Right lobe of liver (tissue), 6 donors: ENCODE measurements at regions not wholly inside any gene's neighbourhood (a gene's known extent, or its start where the extent isn't known, plus 50 kb on each side); places are given as distances from the start of the nearest gene placed in this dataset.

Experiments used
- ATAC-seq, 4 donors: fragments of 200-7000 bp; cut with Tn5 transposase; one replicate each; pipeline ENCODE4 v1.9.1; 2020; ENCODE audit warnings: mild to moderate bottlenecking in 4 of 4, moderate library complexity in 4 of 4
- DNase-seq, 3 donors: peaks; one replicate each; pipeline ENCODE4 v3.0.0-alpha.2; 2020
- H3K27ac ChIP-seq, 3 donors: fragments of 200-600 bp; one replicate each; pipeline ENCODE4 v1.8.0; 2022
- H3K27me3 ChIP-seq, 2 donors: fragments of 200-600 bp; one replicate each; pipeline ENCODE4 v1.8.0; 2022
- H3K36me3 ChIP-seq, 4 donors: fragments of 200-600 bp; sonication (generic) in 1 of 4; one replicate each; pipeline versions ENCODE4 v1.5.1 to v1.8.0; 2017 to 2022; ENCODE audit warnings: control low read depth in 1 of 4
- H3K4me1 ChIP-seq, 4 donors: fragments of 200-600 bp; sonication (generic) in 1 of 4; one replicate each; pipeline versions ENCODE4 v1.5.1 to v1.8.0; 2017 to 2022; ENCODE audit warnings: control low read depth in 1 of 4
- H3K4me3 ChIP-seq, 3 donors: fragments of 200-600 bp; one replicate each; pipeline ENCODE4 v1.8.0; 2022
- H3K9me3 ChIP-seq, 4 donors: fragments of 200-600 bp; sonication (generic) in 1 of 4; one replicate each; pipeline versions ENCODE4 v1.5.1 to v1.8.0; 2017 to 2022; ENCODE audit warnings: control low read depth in 1 of 4
- POLR2A ChIP-seq: fragments of 450-650 bp; IDR thresholded peaks from one replicate; pipeline ENCODE4 v1.6.1; 2017; ENCODE audit warnings: antibody characterized with exemption, mild to moderate bottlenecking
- WGBS: methylation state at CpG from one replicate; pipeline ENCODE4 v1.1.6; 2018; ENCODE audit warnings: low coverage, low lambda C conversion rate; ENCODE audit not compliant: insufficient coverage; ENCODE audit errors: missing lambda C conversion rate; 5-methylcytosine and 5-hydroxymethylcytosine counted together
- intact Hi-C, 2 donors: fragments of 100-400 bp; cut with DNase I; formaldehyde crosslinking; loops; one replicate each; pipeline versions ENCODE4 v1.11.2 to v1.14.1; 2022
- TF ChIP-seq, protein P1 (sequence below), 4 donors: fragments of 200-600 bp in 3 of 4; fragments of 450-650 bp in 1 of 4; IDR thresholded peaks; one replicate each; pipeline versions ENCODE4 v1.5.1 to v1.8.0; 2016 to 2022; ENCODE audit warnings: antibody characterized with exemption in 4 of 4, mild to moderate bottlenecking in 2 of 4
- donor health status: DM: no; HTN: yes; CAD: no.
- donor health status: DM: no; HTN: no; CAD: no.
- donor health status: DM: no; HTN: no; CAD: no.
- donor health status: DM: no; HTN: yes; CAD: no.
- donor health status: DM: no; HTN: yes; CAD: no.

DNA sequence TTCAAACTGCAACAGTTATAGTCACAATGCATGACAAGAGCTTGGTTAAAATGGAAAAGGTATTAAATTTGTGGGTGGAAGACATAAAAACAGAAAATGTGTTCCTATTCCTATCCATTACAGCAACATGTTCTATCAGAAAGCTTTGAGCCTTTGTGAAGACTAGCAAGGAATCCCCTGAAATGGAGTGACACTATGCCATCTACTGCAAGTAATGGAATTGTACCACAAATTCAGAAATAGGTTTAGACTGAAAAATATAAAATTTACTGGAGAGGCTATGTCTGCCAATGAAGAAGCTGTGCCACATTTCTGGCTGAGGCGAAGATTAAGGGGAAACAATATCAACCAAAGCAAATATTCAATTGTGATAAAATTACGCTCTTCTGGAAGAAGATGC is 247.9 kb downstream of the ADAM29 start:
- Histone ChIP-seq H3K9me3 (no peaks in the 10 kb centered on the region), H3K36me3 (no peaks in the 10 kb centered on the region), H3K27me3 (no peaks in the 10 kb centered on the region), H3K4me1 (no peaks in the 10 kb centered on the region), H3K27ac (no peak overlapping the region), H3K4me3 (no peak overlapping the region)
- DNase-seq (no peak), ATAC-seq (no peak)
- intact Hi-C loops = no loop called here
- TF ChIP-seq, protein P1, sequence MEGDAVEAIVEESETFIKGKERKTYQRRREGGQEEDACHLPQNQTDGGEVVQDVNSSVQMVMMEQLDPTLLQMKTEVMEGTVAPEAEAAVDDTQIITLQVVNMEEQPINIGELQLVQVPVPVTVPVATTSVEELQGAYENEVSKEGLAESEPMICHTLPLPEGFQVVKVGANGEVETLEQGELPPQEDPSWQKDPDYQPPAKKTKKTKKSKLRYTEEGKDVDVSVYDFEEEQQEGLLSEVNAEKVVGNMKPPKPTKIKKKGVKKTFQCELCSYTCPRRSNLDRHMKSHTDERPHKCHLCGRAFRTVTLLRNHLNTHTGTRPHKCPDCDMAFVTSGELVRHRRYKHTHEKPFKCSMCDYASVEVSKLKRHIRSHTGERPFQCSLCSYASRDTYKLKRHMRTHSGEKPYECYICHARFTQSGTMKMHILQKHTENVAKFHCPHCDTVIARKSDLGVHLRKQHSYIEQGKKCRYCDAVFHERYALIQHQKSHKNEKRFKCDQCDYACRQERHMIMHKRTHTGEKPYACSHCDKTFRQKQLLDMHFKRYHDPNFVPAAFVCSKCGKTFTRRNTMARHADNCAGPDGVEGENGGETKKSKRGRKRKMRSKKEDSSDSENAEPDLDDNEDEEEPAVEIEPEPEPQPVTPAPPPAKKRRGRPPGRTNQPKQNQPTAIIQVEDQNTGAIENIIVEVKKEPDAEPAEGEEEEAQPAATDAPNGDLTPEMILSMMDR (IDR thresholded peaks at IDR 0.05) = no peak
- no peak for TF ChIP-seq POLR2A
- 19% methylated on average over 2 of the region's 2 CpGs for WGBS

DNA sequence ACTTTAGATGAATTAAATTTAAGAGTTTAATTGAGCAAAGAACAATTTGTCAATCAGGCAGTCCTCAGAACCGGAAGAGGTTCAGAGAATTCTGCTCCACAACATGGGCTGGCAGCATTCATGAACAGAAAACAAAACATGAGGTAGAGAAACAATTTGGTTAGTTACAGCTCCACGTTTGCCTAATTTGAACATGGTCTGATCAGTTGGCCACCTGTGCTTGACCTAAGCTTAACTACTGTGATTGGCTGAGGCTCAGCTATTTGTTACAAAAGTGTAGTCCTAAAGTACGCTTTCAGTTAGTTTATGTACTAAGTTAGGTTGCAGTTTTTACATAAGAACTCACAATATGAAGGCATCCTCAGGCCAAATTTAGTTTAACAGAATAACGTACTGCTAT is 258.6 kb downstream of the ADAM29 start:
- H3K27me3 ChIP-seq = no peaks in the 10 kb centered on the region
- DNase-seq (no peak), ATAC-seq (no peak)
- no peak overlapping the region for H3K27ac ChIP-seq
- WGBS = 32% methylated on average over 4 of the region's 4 CpGs
- no peaks in the 10 kb centered on the region for H3K9me3 ChIP-seq
- no peak overlapping the region for H3K4me3 ChIP-seq
- no peak for TF ChIP-seq POLR2A
- TF ChIP-seq, protein P1 (IDR thresholded peaks at IDR 0.05) = no peak
- intact Hi-C loops = no loop called here
- no peaks in the 10 kb centered on the region for H3K4me1 ChIP-seq
- no peaks in the 10 kb centered on the region for H3K36me3 ChIP-seq

DNA sequence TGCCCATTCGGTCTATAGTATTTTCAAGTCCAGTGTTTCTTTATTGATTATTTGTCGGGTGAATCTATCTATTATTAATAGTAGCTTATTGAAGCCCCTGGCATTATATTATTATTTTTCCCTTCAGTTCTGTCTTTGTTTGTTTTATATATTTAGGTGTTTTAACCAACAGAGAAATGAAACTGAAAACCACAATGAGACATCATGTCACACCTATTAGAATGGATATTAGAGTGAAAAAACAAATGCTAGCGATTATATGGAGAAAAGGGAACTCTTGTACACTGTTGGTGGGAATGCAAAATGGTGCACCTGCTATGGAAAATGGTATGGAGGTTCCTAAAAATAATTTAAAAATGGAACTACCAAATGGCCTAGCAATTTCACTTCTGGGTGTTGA is 272.5 kb downstream of the ADAM29 start:
- intact Hi-C loops = no loop called here
- DNase-seq = no peak
- 36% methylated on average over 3 of the region's 3 CpGs for WGBS

DNA sequence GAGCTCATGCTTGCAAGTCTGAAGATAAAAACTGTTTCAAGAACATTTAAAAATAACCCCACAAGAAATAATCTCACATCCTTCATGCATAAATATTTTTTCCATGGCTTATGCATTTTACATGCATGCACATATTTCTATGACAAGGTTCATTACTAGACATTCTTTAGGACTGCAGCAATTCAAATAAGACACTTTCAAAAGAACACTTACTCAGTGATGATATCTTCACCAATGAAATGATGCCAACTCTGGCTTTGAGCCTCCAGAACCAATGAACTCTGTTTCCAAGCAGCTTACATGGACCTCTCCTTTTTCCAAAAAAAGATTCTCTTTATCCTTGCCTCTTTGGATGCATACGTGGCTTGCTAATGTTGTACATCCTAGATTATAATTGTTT is 279.9 kb downstream of the ADAM29 start:
- H3K4me3 ChIP-seq = no peak overlapping the region
- H3K9me3 ChIP-seq = no peaks in the 10 kb centered on the region
- H3K36me3 ChIP-seq = no peaks in the 10 kb centered on the region
- H3K27me3 ChIP-seq = no peaks in the 10 kb centered on the region
- intact Hi-C loops = no loop called here
- no peak overlapping the region for H3K27ac ChIP-seq
- DNase-seq = no peak
- 50% methylated on average over 1 of the region's 1 CpG for WGBS
- ATAC-seq = no peak
- no peaks in the 10 kb centered on the region for H3K4me1 ChIP-seq
- TF ChIP-seq, protein P1 (IDR thresholded peaks at IDR 0.05) = no peak
- no peak for TF ChIP-seq POLR2A

More for the DNA sequence above, 272.5 kb downstream of the ADAM29 start:
- no peak for ATAC-seq
- no peaks in the 10 kb centered on the region for H3K36me3 ChIP-seq
- no peak for TF ChIP-seq POLR2A
- TF ChIP-seq, protein P1 (IDR thresholded peaks at IDR 0.05) = no peak
- H3K27ac ChIP-seq = no peak overlapping the region
- no peaks in the 10 kb centered on the region for H3K9me3 ChIP-seq
- H3K27me3 ChIP-seq = no peaks in the 10 kb centered on the region
- no peak overlapping the region for H3K4me3 ChIP-seq
- H3K4me1 ChIP-seq = no peaks in the 10 kb centered on the region

DNA sequence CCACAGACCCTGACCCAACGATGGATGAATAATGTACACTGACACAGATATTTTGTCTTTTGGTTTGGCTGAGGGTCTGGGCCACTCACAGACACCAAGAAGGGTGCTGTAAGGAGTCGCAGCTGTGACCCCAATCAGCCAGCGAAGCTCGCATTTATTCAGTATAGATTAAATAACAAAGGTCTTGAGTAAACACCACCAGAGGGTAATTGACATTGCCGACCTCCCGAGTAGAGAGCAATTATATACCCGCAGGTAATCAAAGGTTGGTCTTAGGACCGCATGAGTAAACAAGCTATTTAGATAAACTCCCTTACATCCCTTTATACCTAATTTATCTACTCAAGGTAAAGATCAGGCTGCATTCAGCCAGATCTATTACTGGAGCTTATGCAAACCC is 297.1 kb downstream of the ADAM29 start:
- TF ChIP-seq, protein P1 (IDR thresholded peaks at IDR 0.05) = no peak
- no peak for TF ChIP-seq POLR2A
- WGBS = 50% methylated on average over 7 of the region's 8 CpGs
- H3K9me3 ChIP-seq = no peaks in the 10 kb centered on the region

More for the DNA sequence above, 297.1 kb downstream of the ADAM29 start:
- DNase-seq (no peak), ATAC-seq (no peak)
- intact Hi-C loops = no loop called here
- Histone ChIP-seq H3K36me3 (no peaks in the 10 kb centered on the region), H3K4me1 (no peaks in the 10 kb centered on the region), H3K27me3 (no peaks in the 10 kb centered on the region), H3K4me3 (no peak overlapping the region), H3K27ac (no peak overlapping the region)
